GM23338 (cell line): ENCODE measurements at regions not wholly inside any gene's neighbourhood (a gene's known extent, or its start where the extent isn't known, plus 50 kb on each side); places are given as distances from the start of the nearest gene placed in this dataset.

ENCODE experiments used
- CTCF ChIP-seq, 2 experiments: fragments of 200-600 bp in 1 of 2; sonication (generic) in 1 of 2; conservative IDR thresholded peaks; 2 replicates each; pipeline versions ENCODE4 v1.5.1 to v1.6.1; 2016 to 2017; ENCODE audit warnings: antibody characterized with exemption in 2 of 2, low read depth in 2 of 2, mild to moderate bottlenecking in 2 of 2, moderate library complexity in 1 of 2
- ETS1 ChIP-seq: IDR thresholded peaks from 2 replicates; pipeline ENCODE4 v1.6.1; 2016; ENCODE audit warnings: antibody characterized with exemption
- EZH2 ChIP-seq: fragments of 200-600 bp; sonication (generic); IDR thresholded peaks from one replicate; pipeline ENCODE4 v1.8.0; 2017; ENCODE audit warnings: antibody characterized with exemption, mild to moderate bottlenecking, low read depth; ENCODE audit not compliant: unreplicated experiment
- NANOG ChIP-seq: IDR thresholded peaks from 2 replicates; pipeline ENCODE4 v1.6.1; 2016; ENCODE audit warnings: antibody characterized with exemption, borderline replicate concordance
- ZNF462 ChIP-seq: fragments of 250-450 bp; sonication (Bioruptor Pico); IDR thresholded peaks from 2 replicates; pipeline ENCODE4 v1.5.0; 2020; ENCODE audit warnings: mild to moderate bottlenecking, moderate library complexity

GRCh38 chr9:30348904-30349303 is 2035.5 kb upstream of the ACO1 start (continued):
- no peak for TF ChIP-seq ZNF462
- no peak for TF ChIP-seq ETS1
- TF ChIP-seq NANOG: no peak
- no peak for TF ChIP-seq CTCF (conservative IDR thresholded peaks at IDR 0.05; ENCODE audit: low read depth in 2 of 2)
- no peak for TF ChIP-seq EZH2
